Astrocyte of the cerebellum (primary cell): ENCODE measurements at regions not wholly inside any gene's neighbourhood (a gene's known extent, or its start where the extent isn't known, plus 50 kb on each side); places are given as distances from the start of the nearest gene placed in this dataset.

Experiments used
- DNase-seq: peaks from one replicate; pipeline ENCODE4 v3.0.0-alpha.2; 2011; ENCODE audit warnings: low read depth
- H3K4me3 ChIP-seq: 2 replicates; pipeline ENCODE4 v1.5.1; 2011; ENCODE audit warnings: mild to moderate bottlenecking, low read depth, low read length, moderate library complexity
- in situ Hi-C: cut with HindIII; loops from 2 replicates; pipeline ENCODE4 v1.10.0; 2017; ENCODE audit warnings: low sequenced_read_pairs
- TF ChIP-seq, protein P1 (sequence below): IDR thresholded peaks from 2 replicates; pipeline ENCODE4 v1.5.1; 2012; ENCODE audit warnings: low read length, low read depth, moderate library complexity, mild to moderate bottlenecking; ENCODE audit errors: missing control alignments

DNA sequence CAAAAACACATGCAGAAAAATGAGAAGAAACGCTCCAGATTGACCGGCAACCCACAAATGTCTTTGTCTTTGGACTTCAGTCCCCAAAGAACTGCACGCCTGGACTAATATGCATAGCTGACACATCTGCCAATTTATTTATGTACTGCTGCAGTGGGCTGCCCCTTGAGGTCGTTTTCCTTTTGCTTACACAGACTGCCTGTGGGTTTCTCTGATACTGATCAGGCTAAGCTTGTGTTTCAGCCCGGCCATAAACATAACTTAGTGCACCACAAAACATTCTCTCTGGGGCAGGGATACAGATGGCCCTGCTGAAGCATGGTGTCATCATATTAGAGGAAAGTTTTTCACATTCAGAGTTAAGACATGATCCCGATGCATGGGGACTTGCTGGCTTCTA, 75.4 kb downstream of the NUDT12 start:
- H3K4me3 ChIP-seq: no peak overlapping the region
- in situ Hi-C loops: no loop called here
- TF ChIP-seq, protein P1, sequence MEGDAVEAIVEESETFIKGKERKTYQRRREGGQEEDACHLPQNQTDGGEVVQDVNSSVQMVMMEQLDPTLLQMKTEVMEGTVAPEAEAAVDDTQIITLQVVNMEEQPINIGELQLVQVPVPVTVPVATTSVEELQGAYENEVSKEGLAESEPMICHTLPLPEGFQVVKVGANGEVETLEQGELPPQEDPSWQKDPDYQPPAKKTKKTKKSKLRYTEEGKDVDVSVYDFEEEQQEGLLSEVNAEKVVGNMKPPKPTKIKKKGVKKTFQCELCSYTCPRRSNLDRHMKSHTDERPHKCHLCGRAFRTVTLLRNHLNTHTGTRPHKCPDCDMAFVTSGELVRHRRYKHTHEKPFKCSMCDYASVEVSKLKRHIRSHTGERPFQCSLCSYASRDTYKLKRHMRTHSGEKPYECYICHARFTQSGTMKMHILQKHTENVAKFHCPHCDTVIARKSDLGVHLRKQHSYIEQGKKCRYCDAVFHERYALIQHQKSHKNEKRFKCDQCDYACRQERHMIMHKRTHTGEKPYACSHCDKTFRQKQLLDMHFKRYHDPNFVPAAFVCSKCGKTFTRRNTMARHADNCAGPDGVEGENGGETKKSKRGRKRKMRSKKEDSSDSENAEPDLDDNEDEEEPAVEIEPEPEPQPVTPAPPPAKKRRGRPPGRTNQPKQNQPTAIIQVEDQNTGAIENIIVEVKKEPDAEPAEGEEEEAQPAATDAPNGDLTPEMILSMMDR: peak; percentile 26
- no peak for DNase-seq

DNA sequence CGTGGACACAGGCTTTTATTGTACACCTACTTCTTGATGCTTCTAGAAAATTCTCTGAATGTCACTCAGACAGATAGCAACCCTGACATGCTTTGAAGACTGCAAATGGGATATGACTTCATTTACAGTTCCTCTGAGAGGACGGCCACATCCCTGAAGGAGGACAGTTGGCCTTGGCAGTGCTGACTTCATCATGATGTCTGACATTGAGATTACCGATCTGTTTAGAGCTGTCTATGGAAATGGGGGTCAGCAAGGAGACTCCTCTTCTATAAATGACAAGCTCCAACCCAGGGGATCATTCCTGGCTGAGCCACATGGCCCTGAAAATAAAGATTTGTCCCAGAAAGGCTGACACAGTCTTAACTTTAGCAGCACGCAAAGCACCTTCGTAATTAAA, 75.8 kb downstream of the NUDT12 start:
- DNase-seq: no peak
- no peak overlapping the region for H3K4me3 ChIP-seq
- in situ Hi-C loops: no loop called here
- TF ChIP-seq, protein P1: no peak

DNA sequence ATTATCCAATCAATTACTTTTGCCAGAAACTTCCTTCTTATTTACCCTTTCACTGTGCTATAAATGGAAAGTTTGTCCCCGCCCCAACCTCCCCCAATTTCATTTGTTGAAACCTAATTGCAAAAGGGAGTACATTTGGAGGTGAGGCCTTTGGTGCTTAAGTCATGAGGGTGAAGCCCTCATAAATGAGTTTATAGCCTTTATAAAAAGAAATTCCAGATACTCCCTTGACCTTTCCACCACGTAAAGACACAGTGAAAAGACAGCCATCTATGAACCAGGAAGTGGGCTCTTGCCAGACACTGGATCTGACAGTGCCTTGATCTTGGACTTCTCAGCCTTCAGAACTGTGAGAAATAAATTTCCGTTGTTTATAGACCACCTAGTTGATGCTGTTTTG, 82.3 kb downstream of the NUDT12 start:
- no peak overlapping the region for H3K4me3 ChIP-seq
- in situ Hi-C loops: no loop called here
- no peak for DNase-seq
- TF ChIP-seq, protein P1: no peak

DNA sequence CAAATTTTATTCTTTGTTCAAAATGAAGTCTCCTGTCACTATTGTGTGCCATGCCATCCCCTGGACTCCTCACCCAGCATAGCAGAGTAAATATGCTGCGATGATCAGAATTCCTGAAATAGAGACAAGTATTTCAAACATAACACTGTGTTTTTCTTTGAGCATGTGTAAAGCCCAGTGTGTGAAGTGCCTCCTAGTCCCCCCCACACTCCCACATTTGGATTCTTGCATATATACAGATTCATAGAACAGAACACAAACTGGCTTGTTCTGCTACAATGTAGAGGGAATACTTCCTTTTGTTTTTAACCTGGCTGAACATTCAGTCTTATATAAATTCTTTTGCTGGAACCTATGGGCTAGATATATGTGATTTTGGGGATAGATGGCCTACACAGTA, 84.9 kb downstream of the NUDT12 start:
- TF ChIP-seq, protein P1: no peak
- in situ Hi-C loops: no loop called here
- H3K4me3 ChIP-seq: no peak overlapping the region
- no peak for DNase-seq

DNA sequence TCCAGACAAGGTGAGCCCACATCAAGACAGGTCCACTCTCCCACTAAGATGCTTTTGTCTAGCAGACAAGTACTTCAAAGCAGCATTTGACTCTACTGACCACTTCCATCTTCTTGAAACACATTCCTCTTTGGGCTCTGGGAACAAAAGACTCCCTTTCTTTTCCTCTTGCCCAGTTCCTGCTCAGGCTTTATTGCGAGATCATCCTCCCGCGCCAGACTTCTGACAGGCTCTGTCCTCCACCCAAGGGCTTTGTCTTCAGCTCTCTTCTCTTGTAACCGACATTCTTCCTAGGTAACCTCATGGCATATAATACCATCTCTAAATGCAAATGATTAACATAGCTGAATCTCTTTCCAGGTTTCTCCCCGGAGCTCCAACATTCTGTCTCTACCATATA, 85.8 kb downstream of the NUDT12 start:
- TF ChIP-seq, protein P1: no peak
- no peak for DNase-seq
- no peak overlapping the region for H3K4me3 ChIP-seq
- in situ Hi-C loops: no loop called here

DNA sequence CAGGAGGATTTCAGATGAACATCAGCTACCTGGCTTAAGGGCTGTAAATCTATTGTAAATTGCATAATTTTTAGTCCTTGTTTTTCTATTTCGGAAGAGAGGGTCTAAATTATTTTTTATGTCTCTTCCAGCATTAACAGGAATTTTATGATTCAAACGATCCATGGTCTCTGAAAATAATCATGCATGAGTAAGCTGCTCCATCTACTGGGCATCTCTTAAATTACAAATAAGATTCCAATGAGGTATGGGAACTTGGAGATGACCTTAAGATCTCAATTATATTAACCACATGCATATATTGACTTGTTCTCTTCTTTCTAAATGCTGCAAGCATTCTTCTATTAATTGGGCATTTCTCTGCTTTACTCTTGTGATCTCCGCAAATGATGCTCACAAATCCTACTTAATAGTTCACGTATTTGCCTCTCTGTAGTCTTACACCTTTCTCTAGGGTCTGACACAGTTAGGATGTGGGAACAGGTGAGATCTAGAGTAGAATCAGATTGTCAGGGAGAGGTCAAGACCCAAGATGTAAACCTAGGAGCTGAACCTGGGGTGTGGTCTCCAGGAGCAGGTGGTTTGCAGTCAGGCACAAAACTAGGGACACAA, 86.9 kb downstream of the NUDT12 start:
- H3K4me3 ChIP-seq: no peak overlapping the region
- in situ Hi-C loops: no loop called here
- TF ChIP-seq, protein P1: peak; percentile 37
- DNase-seq: peak; percentile 54
